Effector memory CD4-positive, alpha-beta T cell (primary cell): ENCODE measurements at regions not wholly inside any gene's neighbourhood (a gene's known extent, or its start where the extent isn't known, plus 50 kb on each side); places are given as distances from the start of the nearest gene placed in this dataset.
"Not testable (repeated sequence)": the region's sequence is repeated elsewhere in the genome, so short reads cannot be mapped to it uniquely, and the experiment has no call there.

Experiments
- DNase-seq, 3 donors: peaks; one replicate each; pipeline ENCODE4 v3.0.0-alpha.2; 2020
- H3K27ac ChIP-seq: 2 replicates; pipeline ENCODE4 v1.7.0; 2013; ENCODE audit warnings: mild to moderate bottlenecking, low read length, moderate library complexity; ENCODE audit not compliant: insufficient read depth, poor library complexity, severe bottlenecking
- H3K27me3 ChIP-seq: replicated peaks from 2 replicates; pipeline ENCODE4 v1.7.0; 2013; ENCODE audit warnings: mild to moderate bottlenecking, low read length; ENCODE audit not compliant: insufficient read depth, control insufficient read depth, poor library complexity, severe bottlenecking
- H3K36me3 ChIP-seq: 2 replicates; pipeline ENCODE4 v1.7.0; 2013; ENCODE audit warnings: mild to moderate bottlenecking, low read length, moderate library complexity; ENCODE audit not compliant: control insufficient read depth, insufficient read depth
- H3K4me1 ChIP-seq: 2 replicates; pipeline ENCODE4 v1.7.0; 2013; ENCODE audit warnings: low read length, mild to moderate bottlenecking; ENCODE audit not compliant: control insufficient read depth, insufficient read depth, poor library complexity, severe bottlenecking
- H3K4me3 ChIP-seq: 2 replicates; pipeline ENCODE4 v1.7.0; 2013; ENCODE audit warnings: low read length, low read depth, mild to moderate bottlenecking; ENCODE audit not compliant: insufficient read depth, poor library complexity, severe bottlenecking
- H3K9me3 ChIP-seq: 2 replicates; pipeline ENCODE4 v1.7.0; 2013; ENCODE audit warnings: mild to moderate bottlenecking, low read length, moderate library complexity; ENCODE audit not compliant: control insufficient read depth

GRCh38 chr20:4635781-4636180 lies 50.5 kb upstream of the PRNP start:
- Histone ChIP-seq H3K27ac (no peak overlapping the region), H3K36me3 (no peaks in the 10 kb centered on the region), H3K9me3 (no peaks in the 10 kb centered on the region), H3K4me1 (no peaks in the 10 kb centered on the region), H3K27me3 (no peaks in the 10 kb centered on the region), H3K4me3 (no peak overlapping the region)
- no peak for DNase-seq

- Histone ChIP-seq H3K27ac (no peak overlapping the region), H3K9me3 (no peaks in the 10 kb centered on the region), H3K4me3 (no peak overlapping the region), H3K27me3 (no peaks in the 10 kb centered on the region), H3K36me3 (no peaks in the 10 kb centered on the region), H3K4me1 (no peaks in the 10 kb centered on the region)
- no peak for DNase-seq
Observed at GRCh38 chr20:4635342-4635741, 50.9 kb upstream of the PRNP start.

- H3K4me1 ChIP-seq: no peaks in the 10 kb centered on the region
- DNase-seq: no peak
- no peaks in the 10 kb centered on the region for H3K9me3 ChIP-seq
- no peaks in the 10 kb centered on the region for H3K27me3 ChIP-seq
- no peak overlapping the region for H3K4me3 ChIP-seq
- no peak overlapping the region for H3K27ac ChIP-seq
- no peaks in the 10 kb centered on the region for H3K36me3 ChIP-seq
Observed at GRCh38 chr20:4633780-4634179, 52.5 kb upstream of the PRNP start.

GRCh38 chr20:4633379-4633778 lies 52.9 kb upstream of the PRNP start:
- no peaks in the 10 kb centered on the region for H3K36me3 ChIP-seq
- no peak overlapping the region for H3K4me3 ChIP-seq
- no peaks in the 10 kb centered on the region for H3K4me1 ChIP-seq
- no peak for DNase-seq
- no peaks in the 10 kb centered on the region for H3K9me3 ChIP-seq
- H3K27ac ChIP-seq: no peak overlapping the region
- no peaks in the 10 kb centered on the region for H3K27me3 ChIP-seq

- Histone ChIP-seq H3K4me1 (no peaks in the 10 kb centered on the region), H3K36me3 (no peaks in the 10 kb centered on the region), H3K27ac (no peak overlapping the region), H3K9me3 (no peaks in the 10 kb centered on the region), H3K27me3 (no peaks in the 10 kb centered on the region), H3K4me3 (no peak overlapping the region)
- DNase-seq: no peak
Observed at GRCh38 chr20:4632876-4633275, 53.4 kb upstream of the PRNP start.

- no peak overlapping the region for H3K27ac ChIP-seq
- H3K36me3 ChIP-seq: no peaks in the 10 kb centered on the region
- no peaks in the 10 kb centered on the region for H3K4me1 ChIP-seq
- no peak for DNase-seq
- H3K27me3 ChIP-seq: no peaks in the 10 kb centered on the region
- H3K4me3 ChIP-seq: no peak overlapping the region
- H3K9me3 ChIP-seq: no peaks in the 10 kb centered on the region
Observed at GRCh38 chr20:4626228-4626627, 60.0 kb upstream of the PRNP start.

GRCh38 chr20:4625687-4626086 lies 60.6 kb upstream of the PRNP start:
- no peaks in the 10 kb centered on the region for H3K9me3 ChIP-seq
- H3K36me3 ChIP-seq: no peaks in the 10 kb centered on the region
- DNase-seq: no peak
- no peak overlapping the region for H3K27ac ChIP-seq
- no peak overlapping the region for H3K4me3 ChIP-seq
- H3K27me3 ChIP-seq: no peaks in the 10 kb centered on the region
- no peaks in the 10 kb centered on the region for H3K4me1 ChIP-seq

GRCh38 chr20:4624675-4625336 lies 61.5 kb upstream of the PRNP start:
- not testable (repeated sequence) for H3K9me3 ChIP-seq, H3K36me3 ChIP-seq, H3K27ac ChIP-seq, H3K27me3 ChIP-seq, H3K4me3 ChIP-seq, H3K4me1 ChIP-seq, DNase-seq

- not testable (repeated sequence) for H3K4me3 ChIP-seq, H3K36me3 ChIP-seq, H3K4me1 ChIP-seq, H3K9me3 ChIP-seq, H3K27me3 ChIP-seq, DNase-seq, H3K27ac ChIP-seq
Observed at GRCh38 chr20:4619144-4619543, 67.1 kb upstream of the PRNP start.

GRCh38 chr20:4617484-4617883 lies 68.8 kb upstream of the PRNP start:
- H3K4me3 ChIP-seq: no peak overlapping the region
- H3K36me3 ChIP-seq: no peaks in the 10 kb centered on the region
- H3K9me3 ChIP-seq: no peaks in the 10 kb centered on the region
- no peak overlapping the region for H3K27ac ChIP-seq
- H3K4me1 ChIP-seq: peaks cover 5% of the 10 kb centered on the region
- DNase-seq: no peak
- no peaks in the 10 kb centered on the region for H3K27me3 ChIP-seq
